LNCAP (cell line): ENCODE measurements at regions not wholly inside any gene's neighbourhood (a gene's known extent, or its start where the extent isn't known, plus 50 kb on each side); places are given as distances from the start of the nearest gene placed in this dataset.

Source experiments
- CTCF ChIP-seq: fragments of 450-650 bp; IDR thresholded peaks from 2 replicates; pipeline ENCODE4 v1.5.1; 2017; ENCODE audit warnings: mild to moderate bottlenecking

- TF ChIP-seq CTCF, result no peak
Observed at GRCh38 chr5:36450229-36451014, 148.7 kb upstream of the RANBP3L start.

- no peak for TF ChIP-seq CTCF
Observed at GRCh38 chr5:36452424-36453006, 150.8 kb upstream of the RANBP3L start.

- no peak for TF ChIP-seq CTCF
Observed at GRCh38 chr5:36457511-36458270, 148.7 kb upstream of the SLC1A3 start.

GRCh38 chr5:36458746-36459145, 147.7 kb upstream of the SLC1A3 start:
- no peak for TF ChIP-seq CTCF

GRCh38 chr5:36459176-36460135, 146.9 kb upstream of the SLC1A3 start:
- TF ChIP-seq CTCF, result peak; percentile 51; the same call in 1 of the 2 replicates

GRCh38 chr5:36462295-36463021, 143.9 kb upstream of the SLC1A3 start:
- no peak for TF ChIP-seq CTCF
